ENCODE measurements at regions not wholly inside any gene's neighbourhood (a gene's known extent, or its start where the extent isn't known, plus 50 kb on each side); places are given as distances from the start of the nearest gene placed in this dataset.

DNA sequence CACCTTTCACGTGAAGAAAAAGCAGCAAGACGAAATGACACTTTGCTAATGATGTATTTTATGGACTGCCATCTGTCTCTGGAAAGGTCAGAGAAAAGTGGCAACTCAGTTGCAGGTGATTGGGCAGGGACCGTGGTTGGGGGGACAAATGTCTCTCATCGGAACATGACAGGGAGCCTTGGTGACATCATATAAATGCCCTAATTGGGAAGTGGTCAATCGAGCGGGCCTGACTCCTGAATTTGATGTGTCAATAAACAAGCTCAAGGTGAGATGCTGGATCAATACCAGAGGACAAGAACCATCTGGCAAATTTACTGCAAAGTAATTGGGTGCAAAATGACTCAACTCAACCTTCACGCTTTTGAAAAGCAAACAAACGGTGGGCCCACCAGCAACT is 151.9 kb upstream of the SKOR2 start:
- TF ChIP-seq CTCF (IDR thresholded peaks at IDR 0.05), result no peak
- Histone ChIP-seq H3K4me1 (ENCODE audit: low read depth) (no peaks in the 10 kb centered on the region), H3K4me3 (no peak overlapping the region), H3K9me3 (no peaks in the 10 kb centered on the region), H3K36me3 (ENCODE audit: low read depth) (no peaks in the 10 kb centered on the region)
- DNase-seq (no peak), ATAC-seq (no peak)
- intact Hi-C loops (cut with DNase I, micrococcal nuclease), result no loop called here

DNA sequence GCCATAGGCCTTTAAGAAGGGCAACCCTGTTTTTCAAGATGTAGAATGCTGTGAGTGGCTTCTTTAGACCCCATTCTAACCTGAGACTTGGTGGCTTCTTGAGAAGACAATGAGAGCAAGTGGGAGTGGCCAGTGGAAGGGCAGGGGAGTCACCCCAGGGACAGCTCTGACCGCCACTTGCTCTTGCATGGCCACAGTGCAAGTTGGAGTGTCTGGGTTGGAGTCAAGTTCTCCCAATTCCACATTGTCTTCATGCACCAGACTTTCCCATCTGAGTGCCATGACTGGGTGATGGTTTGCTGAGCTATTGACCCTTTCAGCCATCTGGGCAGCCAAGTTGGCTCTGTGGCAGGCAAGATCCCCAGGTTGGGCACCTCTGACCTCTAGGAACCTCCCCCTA is 148.0 kb upstream of the SKOR2 start:
- no peak for DNase-seq
- no peaks in the 10 kb centered on the region for H3K4me1 ChIP-seq (ENCODE audit: low read depth)
- intact Hi-C loops (cut with DNase I, micrococcal nuclease), result loop anchor here in 1 of 2 donors (5.0 kb wide), 1 partner anchor 348 kb away; no protein-coding TSS in a partner anchor

GRCh38 chr18:47397671-47398319 is 146.3 kb upstream of the SKOR2 start:
- peak in 1 of 3 donors; percentile 45 for DNase-seq
- Histone ChIP-seq H3K4me3 (no peak overlapping the region), H3K4me1 (ENCODE audit: low read depth) (no peaks in the 10 kb centered on the region), H3K9me3 (no peaks in the 10 kb centered on the region), H3K36me3 (ENCODE audit: low read depth) (no peaks in the 10 kb centered on the region)
- intact Hi-C loops (cut with DNase I, micrococcal nuclease), result loop anchor here in 1 of 2 donors (5.0 kb wide), 1 partner anchor 350 kb away; no protein-coding TSS in a partner anchor
- no peak for TF ChIP-seq CTCF (IDR thresholded peaks at IDR 0.05)
- ATAC-seq, result peak; percentile 36

More for the DNA sequence above, 148.0 kb upstream of the SKOR2 start:
- no peak for TF ChIP-seq CTCF (IDR thresholded peaks at IDR 0.05)
- no peaks in the 10 kb centered on the region for H3K36me3 ChIP-seq (ENCODE audit: low read depth)
- ATAC-seq, result no peak
- no peaks in the 10 kb centered on the region for H3K9me3 ChIP-seq
- no peak overlapping the region for H3K4me3 ChIP-seq

DNA sequence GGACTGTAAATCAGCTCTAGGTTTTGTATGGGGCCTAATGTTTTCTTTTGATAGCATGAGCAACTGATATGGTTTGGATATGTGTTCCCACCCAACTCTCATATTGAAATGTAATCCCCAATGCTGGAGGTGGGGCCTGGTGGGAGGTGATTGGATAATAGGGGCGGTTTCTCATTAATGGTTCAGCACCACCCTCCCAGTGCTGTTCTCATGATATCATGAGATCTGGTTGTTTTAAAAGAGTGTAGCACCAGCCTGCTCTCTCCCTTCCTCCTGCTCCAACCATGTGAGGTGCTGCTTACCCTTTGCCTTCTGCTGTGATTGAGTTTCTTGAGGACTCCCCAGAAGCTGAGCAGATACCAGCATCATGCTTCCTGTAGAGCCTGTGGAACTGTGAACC is 140.2 kb upstream of the SKOR2 start:
- intact Hi-C loops (cut with DNase I, micrococcal nuclease), result no loop called here
- no peak overlapping the region for H3K4me3 ChIP-seq
- H3K36me3 ChIP-seq (ENCODE audit: low read depth), result no peaks in the 10 kb centered on the region
- DNase-seq (no peak), ATAC-seq (no peak)
- H3K4me1 ChIP-seq (ENCODE audit: low read depth), result no peaks in the 10 kb centered on the region
- no peak for TF ChIP-seq CTCF (IDR thresholded peaks at IDR 0.05)
- H3K9me3 ChIP-seq, result no peaks in the 10 kb centered on the region

GRCh38 chr18:47390410-47391024 is 139.1 kb upstream of the SKOR2 start:
- Histone ChIP-seq H3K36me3 (ENCODE audit: low read depth) (no peaks in the 10 kb centered on the region), H3K9me3 (no peaks in the 10 kb centered on the region), H3K4me1 (ENCODE audit: low read depth) (no peaks in the 10 kb centered on the region), H3K4me3 (no peak overlapping the region)
- ATAC-seq, result no peak
- TF ChIP-seq CTCF (IDR thresholded peaks at IDR 0.05), result no peak
- no peak for DNase-seq
- intact Hi-C loops (cut with DNase I, micrococcal nuclease), result no loop called here
